ENCODE measurements at regions not wholly inside any gene's neighbourhood (a gene's known extent, or its start where the extent isn't known, plus 50 kb on each side); places are given as distances from the start of the nearest gene placed in this dataset.
A peak's percentile ranks its signal among the peaks of the same experiment; 100 is the strongest.

- no peak overlapping the region for H3K4me2 ChIP-seq (ENCODE audit: control insufficient read depth, extremely low read depth, insufficient read depth, low read depth, low read length)
- H3K9ac ChIP-seq (ENCODE audit: control insufficient read depth, extremely low read depth, insufficient read depth, low read length): no peak overlapping the region
- no peak overlapping the region for H2AFZ ChIP-seq (ENCODE audit: control insufficient read depth, low read length)
- no peak for DNase-seq (ENCODE audit: low read depth, low spot score)
- no peak overlapping the region for H3K4me3 ChIP-seq (ENCODE audit: control insufficient read depth in 2 of 3, extremely low read depth in 1 of 3, insufficient read depth in 2 of 3, low read depth in 1 of 3, low read length in 3 of 3)
- no peaks in the 10 kb centered on the region for H3K9me1 ChIP-seq (ENCODE audit: control insufficient read depth, extremely low read depth, insufficient read depth, low read length)
- dilution Hi-C loops (cut with MboI; ENCODE audit: extremely low pct_ligation_motif_present, low sequenced_read_pairs): no loop called here
- H3K9me3 ChIP-seq (ENCODE audit: control insufficient read depth, low read depth, low read length): no peaks in the 10 kb centered on the region
- H4K20me1 ChIP-seq (ENCODE audit: control insufficient read depth, extremely low read depth, insufficient read depth, low read length): no peaks in the 10 kb centered on the region
- H3K36me3 ChIP-seq (ENCODE audit: control insufficient read depth in 2 of 2, extremely low read depth in 1 of 2, insufficient read depth in 2 of 2, low read length in 2 of 2): no peaks in the 10 kb centered on the region
- no peaks in the 10 kb centered on the region for H3K79me2 ChIP-seq (ENCODE audit: control insufficient read depth, insufficient read depth, low read length)
- H3K27ac ChIP-seq (ENCODE audit: control insufficient read depth, insufficient read depth, low read length): no peak overlapping the region
- H3K27me3 ChIP-seq (ENCODE audit: control insufficient read depth, extremely low read depth, insufficient read depth, low read length): no peaks in the 10 kb centered on the region
- TF ChIP-seq CTCF (optimal IDR thresholded peaks at IDR 0.05 in 1 of 3, IDR thresholded peaks at IDR 0.05 in 1 of 3, conservative IDR thresholded peaks at IDR 0.05 in 1 of 3; ENCODE audit: extremely low read depth in 1 of 3, insufficient read depth in 2 of 3, low read length in 3 of 3) (no peak), EZH2 (IDR thresholded peaks at IDR 0.05; ENCODE audit: low read length) (no peak)
- no peak for FAIRE-seq
- no peaks in the 10 kb centered on the region for H3K4me1 ChIP-seq (ENCODE audit: control insufficient read depth, extremely low read depth, insufficient read depth, low read length)
These were observed 207.9 kb upstream of the FIGN start for GRCh38 chr2:163943403-163944346.

GRCh38 chr2:163934131-163934530 is 198.3 kb upstream of the FIGN start:
- no peak overlapping the region for H3K9ac ChIP-seq (ENCODE audit: control insufficient read depth, extremely low read depth, insufficient read depth, low read length)
- no peaks in the 10 kb centered on the region for H3K9me1 ChIP-seq (ENCODE audit: control insufficient read depth, extremely low read depth, insufficient read depth, low read length)
- no peaks in the 10 kb centered on the region for H3K79me2 ChIP-seq (ENCODE audit: control insufficient read depth, insufficient read depth, low read length)
- no peaks in the 10 kb centered on the region for H3K36me3 ChIP-seq (ENCODE audit: control insufficient read depth in 2 of 2, extremely low read depth in 1 of 2, insufficient read depth in 2 of 2, low read length in 2 of 2)
- no peaks in the 10 kb centered on the region for H4K20me1 ChIP-seq (ENCODE audit: control insufficient read depth, extremely low read depth, insufficient read depth, low read length)
- no peak overlapping the region for H3K4me3 ChIP-seq (ENCODE audit: control insufficient read depth in 2 of 3, extremely low read depth in 1 of 3, insufficient read depth in 2 of 3, low read depth in 1 of 3, low read length in 3 of 3)
- peak overlapping the region; percentile 8 for H3K4me2 ChIP-seq (ENCODE audit: control insufficient read depth, extremely low read depth, insufficient read depth, low read depth, low read length)
- H3K27ac ChIP-seq (ENCODE audit: control insufficient read depth, insufficient read depth, low read length): no peak overlapping the region
- no peak for DNase-seq (ENCODE audit: low read depth, low spot score)
- dilution Hi-C loops (cut with MboI; ENCODE audit: extremely low pct_ligation_motif_present, low sequenced_read_pairs): no loop called here
- H3K4me1 ChIP-seq (ENCODE audit: control insufficient read depth, extremely low read depth, insufficient read depth, low read length): peaks cover 6% of the 10 kb centered on the region
- no peak for TF ChIP-seq EZH2 (IDR thresholded peaks at IDR 0.05; ENCODE audit: low read length)
- TF ChIP-seq CTCF (optimal IDR thresholded peaks at IDR 0.05 in 1 of 3, IDR thresholded peaks at IDR 0.05 in 1 of 3, conservative IDR thresholded peaks at IDR 0.05 in 1 of 3; ENCODE audit: extremely low read depth in 1 of 3, insufficient read depth in 2 of 3, low read length in 3 of 3): no peak
- H3K9me3 ChIP-seq (ENCODE audit: control insufficient read depth, low read depth, low read length): no peaks in the 10 kb centered on the region
- no peaks in the 10 kb centered on the region for H3K27me3 ChIP-seq (ENCODE audit: control insufficient read depth, extremely low read depth, insufficient read depth, low read length)
- FAIRE-seq: peak; percentile 69
- no peak overlapping the region for H2AFZ ChIP-seq (ENCODE audit: control insufficient read depth, low read length)
